GM19397 (cell line): ENCODE measurements at regions not wholly inside any gene's neighbourhood (a gene's known extent, or its start where the extent isn't known, plus 50 kb on each side); places are given as distances from the start of the nearest gene placed in this dataset.

ENCODE experiments used
- ATAC-seq: cut with Tn5 transposase; IDR thresholded peaks from one replicate; pipeline ENCODE4 v1.9.1; 2021; ENCODE audit warnings: mild to moderate bottlenecking, moderate library complexity; ENCODE audit not compliant: unreplicated experiment

GRCh38 chr4:56757821-56758411 is 63.6 kb downstream of the SPINK2 start:
- ATAC-seq, result peak; percentile 96

- ATAC-seq, result peak; percentile 45
Observed at GRCh38 chr4:56757261-56757746, 64.2 kb downstream of the SPINK2 start.

- no peak for ATAC-seq
Observed at GRCh38 chr4:56755901-56756300, 65.6 kb downstream of the SPINK2 start.

- no peak for ATAC-seq
Observed at GRCh38 chr4:56752985-56753384, 68.5 kb downstream of the SPINK2 start.

GRCh38 chr4:56750231-56750630 is 69.1 kb upstream of the HOPX start:
- no peak for ATAC-seq

GRCh38 chr4:56748271-56748670 is 67.2 kb upstream of the HOPX start:
- no peak for ATAC-seq

GRCh38 chr4:56746639-56747038 is 65.5 kb upstream of the HOPX start:
- no peak for ATAC-seq

- ATAC-seq, result no peak
Observed at GRCh38 chr4:56745042-56745441, 63.9 kb upstream of the HOPX start.

- no peak for ATAC-seq
Observed at GRCh38 chr4:56744030-56744429, 62.9 kb upstream of the HOPX start.

GRCh38 chr4:56743550-56743949 is 62.5 kb upstream of the HOPX start:
- ATAC-seq, result no peak

- no peak for ATAC-seq
Observed at GRCh38 chr4:56742080-56742871, 61.2 kb upstream of the HOPX start.

- ATAC-seq, result no peak
Observed at GRCh38 chr4:56741595-56741994, 60.5 kb upstream of the HOPX start.

GRCh38 chr4:56739066-56739777 is 58.1 kb upstream of the HOPX start:
- no peak for ATAC-seq

- no peak for ATAC-seq
Observed at GRCh38 chr4:56737666-56738065, 56.6 kb upstream of the HOPX start.

- ATAC-seq, result no peak
Observed at GRCh38 chr4:56733352-56733751, 52.3 kb upstream of the HOPX start.

- ATAC-seq, result no peak
Observed at GRCh38 chr4:56732301-56732700, 51.2 kb upstream of the HOPX start.

GRCh38 chr4:56731857-56732256 is 50.8 kb upstream of the HOPX start:
- no peak for ATAC-seq
